ENCODE measurements at regions not wholly inside any gene's neighbourhood (a gene's known extent, or its start where the extent isn't known, plus 50 kb on each side); places are given as distances from the start of the nearest gene placed in this dataset.

GRCh38 chr6:144731229-144731628 lies 446.1 kb downstream of the UTRN start:
- TF ChIP-seq CTCF (IDR thresholded peaks at IDR 0.05), result no peak
- TF ChIP-seq POLR2A (IDR thresholded peaks at IDR 0.05), result no peak
- no peak for TF ChIP-seq EP300 (IDR thresholded peaks at IDR 0.05)
- no peak for TF ChIP-seq POLR2AphosphoS5 (IDR thresholded peaks at IDR 0.05)
